HEK293 (cell line): ENCODE measurements at regions not wholly inside any gene's neighbourhood (a gene's known extent, or its start where the extent isn't known, plus 50 kb on each side); places are given as distances from the start of the nearest gene placed in this dataset.

Experiments
- ATF2 ChIP-seq: fragments of 450-650 bp; formaldehyde crosslinking; IDR thresholded peaks from 2 replicates; pipeline ENCODE4 v1.5.1; 2016; ENCODE audit warnings: missing biosample characterization, missing genetic modification characterization, low read depth
- KLF8 ChIP-seq: fragments of 450-650 bp; formaldehyde crosslinking; IDR thresholded peaks from 2 replicates; pipeline ENCODE4 v1.5.1; 2016; ENCODE audit warnings: missing biosample characterization, missing genetic modification characterization
- PRDM6 ChIP-seq: fragments of 450-650 bp; formaldehyde crosslinking; IDR thresholded peaks from 2 replicates; pipeline ENCODE4 v1.5.1; 2017; ENCODE audit warnings: missing biosample characterization, missing genetic modification characterization
- ZNF114 ChIP-seq: fragments of 450-650 bp; formaldehyde crosslinking; IDR thresholded peaks from 2 replicates; pipeline ENCODE4 v1.5.0; 2017; ENCODE audit warnings: missing biosample characterization, missing genetic modification characterization
- ZNF132 ChIP-seq: fragments of 450-650 bp; formaldehyde crosslinking; IDR thresholded peaks from 2 replicates; pipeline ENCODE4 v1.5.1; 2017; ENCODE audit warnings: missing biosample characterization, missing genetic modification characterization, borderline replicate concordance
- ZNF214 ChIP-seq: fragments of 450-650 bp; formaldehyde crosslinking; IDR thresholded peaks from 2 replicates; pipeline ENCODE4 v1.5.1; 2017; ENCODE audit warnings: missing biosample characterization, mild to moderate bottlenecking, missing genetic modification characterization, borderline replicate concordance
- ZNF473 ChIP-seq: fragments of 450-650 bp; formaldehyde crosslinking; IDR thresholded peaks from 2 replicates; pipeline ENCODE4 v1.5.1; 2017; ENCODE audit warnings: missing biosample characterization, missing genetic modification characterization
- ZNF530 ChIP-seq: fragments of 450-650 bp; formaldehyde crosslinking; IDR thresholded peaks from 2 replicates; pipeline ENCODE4 v1.5.1; 2016; ENCODE audit warnings: low read depth, missing biosample characterization, missing genetic modification characterization
- ZNF654 ChIP-seq: fragments of 450-650 bp; formaldehyde crosslinking; IDR thresholded peaks from 2 replicates; pipeline ENCODE4 v1.5.1; 2016; ENCODE audit warnings: low read depth, missing biosample characterization, missing genetic modification characterization
- TF ChIP-seq, protein P1 (sequence below): fragments of 450-650 bp; formaldehyde crosslinking; IDR thresholded peaks from 2 replicates; pipeline ENCODE4 v1.5.1; 2016; ENCODE audit warnings: missing biosample characterization, missing genetic modification characterization
- TF ChIP-seq, protein P2 (sequence below): fragments of 450-650 bp; formaldehyde crosslinking; IDR thresholded peaks from 2 replicates; pipeline ENCODE4 v1.5.1; 2016; ENCODE audit warnings: missing biosample characterization, missing genetic modification characterization

- TF ChIP-seq, protein P1, sequence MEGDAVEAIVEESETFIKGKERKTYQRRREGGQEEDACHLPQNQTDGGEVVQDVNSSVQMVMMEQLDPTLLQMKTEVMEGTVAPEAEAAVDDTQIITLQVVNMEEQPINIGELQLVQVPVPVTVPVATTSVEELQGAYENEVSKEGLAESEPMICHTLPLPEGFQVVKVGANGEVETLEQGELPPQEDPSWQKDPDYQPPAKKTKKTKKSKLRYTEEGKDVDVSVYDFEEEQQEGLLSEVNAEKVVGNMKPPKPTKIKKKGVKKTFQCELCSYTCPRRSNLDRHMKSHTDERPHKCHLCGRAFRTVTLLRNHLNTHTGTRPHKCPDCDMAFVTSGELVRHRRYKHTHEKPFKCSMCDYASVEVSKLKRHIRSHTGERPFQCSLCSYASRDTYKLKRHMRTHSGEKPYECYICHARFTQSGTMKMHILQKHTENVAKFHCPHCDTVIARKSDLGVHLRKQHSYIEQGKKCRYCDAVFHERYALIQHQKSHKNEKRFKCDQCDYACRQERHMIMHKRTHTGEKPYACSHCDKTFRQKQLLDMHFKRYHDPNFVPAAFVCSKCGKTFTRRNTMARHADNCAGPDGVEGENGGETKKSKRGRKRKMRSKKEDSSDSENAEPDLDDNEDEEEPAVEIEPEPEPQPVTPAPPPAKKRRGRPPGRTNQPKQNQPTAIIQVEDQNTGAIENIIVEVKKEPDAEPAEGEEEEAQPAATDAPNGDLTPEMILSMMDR (tag by site-specific recombination): no peak
- TF ChIP-seq KLF8 (tag by site-specific recombination) (no peak), ZNF132 (tag by site-specific recombination) (no peak), PRDM6 (tag by site-specific recombination) (no peak), ATF2 (no peak), ZNF654 (tag by site-specific recombination) (no peak), ZNF473 (tag by site-specific recombination) (no peak), ZNF114 (tag by site-specific recombination) (no peak), ZNF530 (no peak), ZNF214 (tag by site-specific recombination) (no peak)
- TF ChIP-seq, protein P2, sequence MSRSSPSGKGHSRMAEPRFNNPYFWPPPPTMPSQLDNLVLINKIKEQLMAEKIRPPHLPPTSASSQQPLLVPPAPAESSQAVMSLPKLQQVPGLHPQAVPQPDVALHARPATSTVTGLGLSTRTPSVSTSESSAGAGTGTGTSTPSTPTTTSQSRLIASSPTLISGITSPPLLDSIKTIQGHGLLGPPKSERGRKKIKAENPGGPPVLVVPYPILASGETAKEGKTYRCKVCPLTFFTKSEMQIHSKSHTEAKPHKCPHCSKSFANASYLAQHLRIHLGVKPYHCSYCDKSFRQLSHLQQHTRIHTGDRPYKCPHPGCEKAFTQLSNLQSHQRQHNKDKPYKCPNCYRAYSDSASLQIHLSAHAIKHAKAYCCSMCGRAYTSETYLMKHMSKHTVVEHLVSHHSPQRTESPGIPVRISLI (tag by site-specific recombination): no peak
These were observed 419.9 kb downstream of the QKI start for GRCh38 chr6:163834226-163834970.
